DND-41 (cell line): ENCODE measurements at regions not wholly inside any gene's neighbourhood (a gene's known extent, or its start where the extent isn't known, plus 50 kb on each side); places are given as distances from the start of the nearest gene placed in this dataset.

ENCODE experiments used
- ATAC-seq: fragments of 200-7000 bp; cut with Tn5 transposase; 3 replicates; pipeline ENCODE4 v1.9.1; 2021; ENCODE audit warnings: low read depth; ENCODE audit not compliant: insufficient read depth
- DNase-seq: peaks from one replicate; pipeline ENCODE4 v3.0.0-alpha.2; 2020
- H2AFZ ChIP-seq: 2 replicates; pipeline ENCODE4 v1.6.0; 2012; ENCODE audit warnings: low read depth, low read length
- H3K27ac ChIP-seq: 2 replicates; pipeline ENCODE4 v1.5.1; 2012; ENCODE audit warnings: low read length, inconsistent platforms
- H3K27me3 ChIP-seq: fragments of 200-600 bp; sonication (generic); 2 replicates; pipeline ENCODE4 v1.6.0; 2012; ENCODE audit warnings: low read length, mild to moderate bottlenecking, inconsistent platforms; ENCODE audit not compliant: insufficient read depth, poor library complexity
- H3K36me3 ChIP-seq: 2 replicates; pipeline ENCODE4 v1.5.1; 2012; ENCODE audit warnings: low read length, inconsistent platforms; ENCODE audit not compliant: insufficient read depth
- H3K4me1 ChIP-seq: 2 replicates; pipeline ENCODE4 v1.5.1; 2012; ENCODE audit warnings: mild to moderate bottlenecking, low read length; ENCODE audit not compliant: insufficient read depth
- H3K4me2 ChIP-seq: 2 replicates; pipeline ENCODE4 v1.6.0; 2012; ENCODE audit warnings: mild to moderate bottlenecking, moderate library complexity, low read length, inconsistent platforms; ENCODE audit not compliant: insufficient read depth
- H3K4me3 ChIP-seq, 2 experiments: fragments of 200-600 bp in 1 of 2; shearing (Covaris generic) in 1 of 2; 2 replicates each; pipeline ENCODE4 v1.5.1; 2012 to 2016; ENCODE audit warnings: inconsistent platforms in 2 of 2, low read length in 2 of 2, mild to moderate bottlenecking in 2 of 2, low read depth in 1 of 2, moderate library complexity in 1 of 2
- H3K79me2 ChIP-seq: 2 replicates; pipeline ENCODE4 v1.6.0; 2012; ENCODE audit warnings: low read length, inconsistent platforms; ENCODE audit not compliant: insufficient read depth
- H3K9ac ChIP-seq: 2 replicates; pipeline ENCODE4 v1.6.0; 2012; ENCODE audit warnings: low read depth, mild to moderate bottlenecking, inconsistent platforms, low read length, moderate library complexity
- H3K9me3 ChIP-seq: 2 replicates; pipeline ENCODE4 v1.5.1; 2012; ENCODE audit warnings: low read length, moderate library complexity, mild to moderate bottlenecking, inconsistent platforms; ENCODE audit not compliant: insufficient read depth, severe bottlenecking
- H4K20me1 ChIP-seq: 2 replicates; pipeline ENCODE4 v1.6.0; 2012; ENCODE audit warnings: low read length; ENCODE audit not compliant: insufficient read depth
- CTCF ChIP-seq: IDR thresholded peaks from 2 replicates; pipeline ENCODE4 v1.5.1; 2012; ENCODE audit warnings: borderline replicate concordance, low read length, moderate library complexity, mild to moderate bottlenecking; ENCODE audit not compliant: poor library complexity, severe bottlenecking; ENCODE audit errors: extremely low read depth
- EZH2 ChIP-seq: IDR thresholded peaks from 3 replicates; pipeline ENCODE4 v1.6.1; 2012; ENCODE audit warnings: borderline replicate concordance, low read depth, mild to moderate bottlenecking, moderate library complexity, low read length, inconsistent platforms; ENCODE audit not compliant: severe bottlenecking

DNA sequence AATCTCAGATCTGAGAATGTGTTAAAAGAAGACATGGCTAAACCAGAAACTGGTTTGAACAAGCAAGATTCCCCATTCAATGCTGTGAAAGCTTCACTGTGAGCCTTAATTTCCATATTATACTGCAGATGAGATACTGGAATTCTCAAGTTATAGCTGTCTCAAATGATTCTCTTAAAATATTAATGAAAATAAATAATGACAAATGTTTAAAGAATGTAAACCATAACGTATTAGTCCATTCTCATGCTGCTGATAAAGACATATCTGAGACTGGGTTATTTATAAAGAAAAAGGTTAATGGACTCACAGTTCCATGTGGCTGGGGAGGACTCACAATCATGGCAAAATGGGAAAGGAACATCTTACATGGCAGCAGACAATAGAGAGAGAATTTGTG lies 667.8 kb downstream of the SLITRK1 start:
- no peak for DNase-seq
- H3K9ac ChIP-seq = no peak overlapping the region
- H3K27me3 ChIP-seq = no peaks in the 10 kb centered on the region
- peaks cover under 1% of the 10 kb centered on the region for H3K9me3 ChIP-seq
- no peaks in the 10 kb centered on the region for H3K4me1 ChIP-seq
- ATAC-seq = no peak
- H3K36me3 ChIP-seq = no peaks in the 10 kb centered on the region
- H3K4me3 ChIP-seq = no peak overlapping the region
- H2AFZ ChIP-seq = no peak overlapping the region
- no peaks in the 10 kb centered on the region for H3K79me2 ChIP-seq
- H3K27ac ChIP-seq = no peak overlapping the region
- H3K4me2 ChIP-seq = no peak overlapping the region
- no peaks in the 10 kb centered on the region for H4K20me1 ChIP-seq
- TF ChIP-seq EZH2 (no peak), CTCF (no peak)

- no peaks in the 10 kb centered on the region for H3K27me3 ChIP-seq
- no peak for ATAC-seq
- no peak overlapping the region for H2AFZ ChIP-seq
- no peaks in the 10 kb centered on the region for H3K79me2 ChIP-seq
- H3K27ac ChIP-seq = no peak overlapping the region
- TF ChIP-seq CTCF = no peak
- TF ChIP-seq EZH2 = no peak
- no peaks in the 10 kb centered on the region for H3K36me3 ChIP-seq
- H3K4me2 ChIP-seq = no peak overlapping the region
- no peak overlapping the region for H3K4me3 ChIP-seq
- no peaks in the 10 kb centered on the region for H4K20me1 ChIP-seq
- H3K9ac ChIP-seq = no peak overlapping the region
- DNase-seq = no peak
- peaks cover 4% of the 10 kb centered on the region for H3K9me3 ChIP-seq
- H3K4me1 ChIP-seq = no peaks in the 10 kb centered on the region
These were observed 671.0 kb downstream of the SLITRK1 start for GRCh38 chr13:83211301-83211700.

DNA sequence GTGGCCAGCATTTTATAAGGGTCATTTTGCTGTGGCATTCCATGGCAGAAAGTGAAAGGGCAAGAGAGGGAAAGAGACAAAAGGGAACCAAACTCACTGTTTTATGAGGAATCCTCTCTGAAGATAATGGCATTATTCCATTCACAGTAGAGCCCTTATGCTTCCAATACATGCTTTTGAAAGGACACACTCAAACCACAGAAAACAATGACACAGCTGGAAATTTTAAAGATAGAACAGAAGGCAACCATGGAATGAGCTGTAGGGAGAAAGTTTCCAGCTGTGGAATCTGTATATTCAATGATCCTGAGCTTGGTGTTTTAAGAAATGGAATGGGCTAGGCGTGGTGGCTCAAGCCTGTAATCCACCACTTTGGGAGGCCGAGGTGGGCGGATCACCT lies 677.4 kb downstream of the SLITRK1 start:
- H3K79me2 ChIP-seq = no peaks in the 10 kb centered on the region
- no peak overlapping the region for H2AFZ ChIP-seq
- ATAC-seq (no peak), DNase-seq (no peak)
- TF ChIP-seq EZH2 = no peak
- no peak for TF ChIP-seq CTCF
- H3K9ac ChIP-seq = no peak overlapping the region
- H3K27ac ChIP-seq = no peak overlapping the region
- peaks cover 4% of the 10 kb centered on the region for H3K9me3 ChIP-seq
- no peaks in the 10 kb centered on the region for H3K36me3 ChIP-seq
- H4K20me1 ChIP-seq = no peaks in the 10 kb centered on the region
- no peak overlapping the region for H3K4me3 ChIP-seq
- H3K4me1 ChIP-seq = no peaks in the 10 kb centered on the region
- no peaks in the 10 kb centered on the region for H3K27me3 ChIP-seq
- H3K4me2 ChIP-seq = no peak overlapping the region

GRCh38 chr13:83201506-83201905 lies 680.8 kb downstream of the SLITRK1 start:
- no peaks in the 10 kb centered on the region for H3K36me3 ChIP-seq
- H3K4me3 ChIP-seq = no peak overlapping the region
- H3K27me3 ChIP-seq = no peaks in the 10 kb centered on the region
- no peaks in the 10 kb centered on the region for H3K9me3 ChIP-seq
- no peak overlapping the region for H3K27ac ChIP-seq
- no peak overlapping the region for H3K9ac ChIP-seq
- H3K4me2 ChIP-seq = no peak overlapping the region
- ATAC-seq = no peak
- DNase-seq = no peak
- no peaks in the 10 kb centered on the region for H3K4me1 ChIP-seq
- H2AFZ ChIP-seq = no peak overlapping the region
- H4K20me1 ChIP-seq = no peaks in the 10 kb centered on the region
- TF ChIP-seq EZH2 = no peak
- no peak for TF ChIP-seq CTCF
- no peaks in the 10 kb centered on the region for H3K79me2 ChIP-seq
